H9 (cell line): ENCODE measurements at regions not wholly inside any gene's neighbourhood (a gene's known extent, or its start where the extent isn't known, plus 50 kb on each side); places are given as distances from the start of the nearest gene placed in this dataset.

ENCODE experiments used
- DNase-seq: peaks from one replicate; pipeline ENCODE4 v3.0.0-alpha.2; 2017
- H2AFZ ChIP-seq: one replicate; pipeline ENCODE4 v1.6.1; 2013; ENCODE audit warnings: mild to moderate bottlenecking, low read length, control low read depth, moderate library complexity
- H2AK5ac ChIP-seq: 2 replicates; pipeline ENCODE4 v1.6.1; 2013; ENCODE audit warnings: low read length, control low read depth, mixed read lengths; ENCODE audit not compliant: insufficient read length
- H2BK120ac ChIP-seq: one replicate; pipeline ENCODE4 v1.6.1; 2013; ENCODE audit warnings: low read depth, mild to moderate bottlenecking, low read length, control low read depth, inconsistent platforms; ENCODE audit not compliant: poor library complexity, severe bottlenecking
- H2BK12ac ChIP-seq: 2 replicates; pipeline ENCODE4 v1.6.1; 2013; ENCODE audit warnings: low read length, control low read depth, mixed read lengths, low read depth; ENCODE audit not compliant: insufficient read length
- H2BK15ac ChIP-seq: 2 replicates; pipeline ENCODE4 v1.6.1; 2013; ENCODE audit warnings: low read depth, low read length, control low read depth
- H2BK20ac ChIP-seq: one replicate; pipeline ENCODE4 v1.6.1; 2013; ENCODE audit warnings: low read depth, mild to moderate bottlenecking, low read length, control low read depth, inconsistent platforms; ENCODE audit not compliant: poor library complexity, severe bottlenecking
- H2BK5ac ChIP-seq: 2 replicates; pipeline ENCODE4 v1.6.1; 2013; ENCODE audit warnings: low read length, control low read depth, mixed read lengths; ENCODE audit not compliant: insufficient read length
- H3K14ac ChIP-seq: 2 replicates; pipeline ENCODE4 v1.6.1; 2013; ENCODE audit warnings: low read length, control low read depth; ENCODE audit not compliant: insufficient read depth
- H3K18ac ChIP-seq: 2 replicates; pipeline ENCODE4 v1.6.1; 2013; ENCODE audit warnings: low read depth, mild to moderate bottlenecking, mixed read lengths, low read length, control low read depth; ENCODE audit not compliant: insufficient read length
- H3K23ac ChIP-seq: 2 replicates; pipeline ENCODE4 v1.6.1; 2013; ENCODE audit warnings: low read length, control low read depth, mixed read lengths, low read depth; ENCODE audit not compliant: insufficient read length
- H3K23me2 ChIP-seq: 2 replicates; pipeline ENCODE4 v1.6.1; 2013; ENCODE audit warnings: low read depth, mild to moderate bottlenecking, mixed read lengths, low read length, control low read depth; ENCODE audit not compliant: insufficient read length, poor library complexity, severe bottlenecking
- H3K27ac ChIP-seq: 2 replicates; pipeline ENCODE4 v1.5.1; 2013; ENCODE audit warnings: low read length, control low read depth, mixed read lengths, low read depth; ENCODE audit not compliant: insufficient read length
- H3K27me3 ChIP-seq: 2 replicates; pipeline ENCODE4 v1.6.1; 2013; ENCODE audit warnings: low read length, control low read depth, inconsistent platforms; ENCODE audit not compliant: insufficient read depth
- H3K4ac ChIP-seq: 2 replicates; pipeline ENCODE4 v1.6.1; 2013; ENCODE audit warnings: low read depth, mild to moderate bottlenecking, control low read depth, inconsistent platforms, low read length, moderate library complexity
- H3K4me1 ChIP-seq: 2 replicates; pipeline ENCODE4 v1.6.1; 2013; ENCODE audit warnings: low read length, control low read depth, inconsistent platforms; ENCODE audit not compliant: insufficient read depth
- H3K4me2 ChIP-seq: 2 replicates; pipeline ENCODE4 v1.6.1; 2013; ENCODE audit warnings: low read length, control low read depth, mixed read lengths; ENCODE audit not compliant: insufficient read length, insufficient read depth
- H3K56ac ChIP-seq: 2 replicates; pipeline ENCODE4 v1.6.1; 2013; ENCODE audit warnings: low read depth, mild to moderate bottlenecking, mixed read lengths, low read length, control low read depth; ENCODE audit not compliant: insufficient read length
- H3K79me1 ChIP-seq: 2 replicates; pipeline ENCODE4 v1.6.1; 2013; ENCODE audit warnings: low read depth, mild to moderate bottlenecking, moderate library complexity, low read length, control low read depth, inconsistent platforms; ENCODE audit not compliant: insufficient read depth, poor library complexity, severe bottlenecking
- H3K79me2 ChIP-seq: 2 replicates; pipeline ENCODE4 v1.6.1; 2013; ENCODE audit warnings: low read length, control low read depth, inconsistent platforms; ENCODE audit not compliant: insufficient read depth
- H3K9ac ChIP-seq: 2 replicates; pipeline ENCODE4 v1.6.1; 2013; ENCODE audit warnings: low read length, control low read depth, mixed read lengths; ENCODE audit not compliant: insufficient read length; ENCODE audit errors: extremely low read depth
- H3K9me3 ChIP-seq: one replicate; pipeline ENCODE4 v1.6.1; 2013; ENCODE audit warnings: low read depth, low read length, inconsistent platforms; ENCODE audit not compliant: control insufficient read depth
- H3T11ph ChIP-seq: one replicate; pipeline ENCODE4 v1.6.1; 2013; ENCODE audit warnings: mild to moderate bottlenecking, low read length, control low read depth, inconsistent platforms
- H4K20me1 ChIP-seq: one replicate; pipeline ENCODE4 v1.6.1; 2013; ENCODE audit not compliant: control insufficient read depth, insufficient read length, insufficient read depth
- H4K5ac ChIP-seq: 2 replicates; pipeline ENCODE4 v1.6.1; 2013; ENCODE audit warnings: low read depth, mild to moderate bottlenecking, mixed read lengths, low read length, control low read depth; ENCODE audit not compliant: insufficient read length
- H4K8ac ChIP-seq: replicated peaks from 2 replicates; pipeline ENCODE4 v1.6.1; 2013; ENCODE audit warnings: low read length, control low read depth, mixed read lengths, low read depth; ENCODE audit not compliant: insufficient read length
- H4K91ac ChIP-seq: 2 replicates; pipeline ENCODE4 v1.6.1; 2013; ENCODE audit warnings: low read depth, mild to moderate bottlenecking, moderate library complexity, mixed read lengths, low read length, control low read depth; ENCODE audit not compliant: insufficient read length
- H3K27ac Mint-ChIP-seq, 3 experiments: 2 replicates in 2 of 3; 3 replicates in 1 of 3; pipeline ENCODE4 v1.8.0; 2020 to 2021; ENCODE audit warnings: mixed read lengths in 3 of 3, mild to moderate bottlenecking in 1 of 3, moderate library complexity in 1 of 3
- H3K27me3 Mint-ChIP-seq: 2 replicates; pipeline ENCODE4 v1.8.0; 2021; ENCODE audit warnings: low read depth, mild to moderate bottlenecking, moderate library complexity, mixed read lengths
- H3K36me3 Mint-ChIP-seq, 3 experiments: 2 replicates in 2 of 3; 3 replicates in 1 of 3; pipeline ENCODE4 v1.8.0; 2020 to 2021; ENCODE audit warnings: low read depth in 3 of 3, mixed read lengths in 3 of 3; ENCODE audit not compliant: insufficient read depth in 1 of 3
- H3K4me1 Mint-ChIP-seq, 2 experiments: 2 replicates each; pipeline ENCODE4 v1.8.0; 2020; ENCODE audit warnings: mixed read lengths in 2 of 2
- H3K4me3 Mint-ChIP-seq, 2 experiments: 2 replicates in 1 of 2; 3 replicates in 1 of 2; pipeline ENCODE4 v1.8.0; 2020 to 2021; ENCODE audit warnings: mild to moderate bottlenecking in 2 of 2, mixed read lengths in 2 of 2, moderate library complexity in 1 of 2
- H3K9me3 Mint-ChIP-seq, 2 experiments: 2 replicates in 1 of 2; 3 replicates in 1 of 2; pipeline ENCODE4 v1.8.0; 2020; ENCODE audit warnings: mild to moderate bottlenecking in 2 of 2, mixed read lengths in 2 of 2, moderate library complexity in 1 of 2
- CTCF ChIP-seq: fragments of 200-600 bp; sonication (generic); conservative IDR thresholded peaks from 3 replicates; pipeline ENCODE4 v1.8.0; 2021; ENCODE audit warnings: antibody characterized with exemption, mild to moderate bottlenecking
- WGBS: extraction: QIAGEN DNeasy Blood & Tissue Kit; methylation state at CpG from one replicate; pipeline ENCODE4 v1.1.7; 2013; ENCODE audit warnings: missing lambda C conversion rate, low lambda C conversion rate, mixed read lengths; ENCODE audit not compliant: insufficient read length; ENCODE audit errors: extremely low coverage; 5-methylcytosine and 5-hydroxymethylcytosine counted together

GRCh38 chr2:126771094-126771493 lies 115.1 kb downstream of the GYPC start:
- Histone ChIP-seq H3K4ac (no peak overlapping the region), H3K4me1 (no peaks in the 10 kb centered on the region), H3K23me2 (no peaks in the 10 kb centered on the region), H2AFZ (no peak overlapping the region), H4K91ac (no peak overlapping the region), H2BK20ac (no peak overlapping the region), H3K27ac (no peak overlapping the region), H3K9ac (no peak overlapping the region), H4K5ac (no peak overlapping the region), H2BK15ac (no peak overlapping the region), H3K4me2 (no peak overlapping the region), H2BK12ac (no peak overlapping the region), H3K79me1 (no peaks in the 10 kb centered on the region), H2AK5ac (no peak overlapping the region), H4K8ac (no peak overlapping the region), H3K56ac (no peak overlapping the region), H3K9me3 (no peaks in the 10 kb centered on the region), H3K27me3 (no peaks in the 10 kb centered on the region; the same call in 1 of the 2 replicates), H2BK120ac (no peak overlapping the region), H4K20me1 (no peaks in the 10 kb centered on the region), H3K14ac (no peak overlapping the region), H3K18ac (no peak overlapping the region), H3T11ph (no peak overlapping the region), H3K23ac (no peak overlapping the region), H2BK5ac (no peak overlapping the region), H3K79me2 (no peaks in the 10 kb centered on the region)
- H3K36me3 Mint-ChIP-seq = no peaks in the 10 kb centered on the region
- no peak for TF ChIP-seq CTCF
- peaks cover 0 to 2% of the 10 kb centered on the region in 2 experiments; a peak in 2 of 4 replicates for H3K4me1 Mint-ChIP-seq
- DNase-seq = no peak
- H3K4me3 Mint-ChIP-seq = no peak overlapping the region
- H3K9me3 Mint-ChIP-seq = no peaks in the 10 kb centered on the region
- no CpG with 5 or more reads among the region's 6 CpGs for WGBS
- H3K27ac Mint-ChIP-seq = no peak overlapping the region
- peaks cover 24% of the 10 kb centered on the region for H3K27me3 Mint-ChIP-seq
